Spleen (tissue), 11 donors: ENCODE measurements at regions not wholly inside any gene's neighbourhood (a gene's known extent, or its start where the extent isn't known, plus 50 kb on each side); places are given as distances from the start of the nearest gene placed in this dataset.
"Not testable (repeated sequence)": the region's sequence is repeated elsewhere in the genome, so short reads cannot be mapped to it uniquely, and the experiment has no call there.

Source experiments
- DNase-seq: peaks from one replicate; pipeline ENCODE4 v3.0.0-alpha.2; 2020
- H3K27ac ChIP-seq, 8 donors: fragments of 200-600 bp; sonication (generic) in 7 of 8; 1 replicate in 4 of 8; 2 replicates in 4 of 8; pipeline versions ENCODE4 v1.5.0 to v1.8.0; 2016 to 2021; ENCODE audit warnings: inconsistent platforms in 4 of 8, mild to moderate bottlenecking in 4 of 8, moderate library complexity in 1 of 8
- H3K27me3 ChIP-seq, 7 donors: fragments of 200-600 bp; sonication (generic) in 6 of 7; replicated peaks in 1 of 7; 1 replicate in 4 of 7; 2 replicates in 3 of 7; pipeline versions ENCODE4 v1.5.0 to v1.8.0; 2016 to 2021; ENCODE audit warnings: inconsistent platforms in 3 of 7, mild to moderate bottlenecking in 1 of 7
- H3K36me3 ChIP-seq, 6 donors: fragments of 200-600 bp; sonication (generic) in 5 of 6; 1 replicate in 4 of 6; 2 replicates in 2 of 6; pipeline versions ENCODE4 v1.5.0 to v1.8.0; 2016 to 2021; ENCODE audit warnings: inconsistent platforms in 2 of 6
- H3K4me1 ChIP-seq, 6 donors: fragments of 200-600 bp; sonication (generic) in 5 of 6; 1 replicate in 3 of 6; 2 replicates in 3 of 6; pipeline versions ENCODE4 v1.5.0 to v1.8.0; 2016 to 2021; ENCODE audit warnings: inconsistent platforms in 3 of 6
- H3K4me3 ChIP-seq, 8 donors: fragments of 200-600 bp; sonication (generic) in 7 of 8; 1 replicate in 4 of 8; 2 replicates in 4 of 8; pipeline versions ENCODE4 v1.5.0 to v1.8.0; 2016 to 2021; ENCODE audit warnings: inconsistent platforms in 4 of 8, mild to moderate bottlenecking in 4 of 8, moderate library complexity in 2 of 8
- H3K9me3 ChIP-seq, 8 donors: fragments of 200-600 bp; sonication (generic) in 7 of 8; 1 replicate in 4 of 8; 2 replicates in 4 of 8; pipeline versions ENCODE4 v1.5.0 to v1.8.0; 2016 to 2021; ENCODE audit warnings: inconsistent platforms in 4 of 8
- POLR2A ChIP-seq, 3 donors: fragments of 450-650 bp; IDR thresholded peaks; one replicate each; pipeline ENCODE4 v1.5.1; 2017; ENCODE audit warnings: antibody characterized with exemption in 3 of 3, mild to moderate bottlenecking in 1 of 3
- POLR2AphosphoS5 ChIP-seq, 3 donors: sonication (generic); formaldehyde crosslinking; IDR thresholded peaks; one replicate each; pipeline ENCODE4 v1.5.1; 2017; ENCODE audit warnings: antibody characterized with exemption in 3 of 3
- WGBS, 5 donors: extraction: QIAGEN DNeasy Blood & Tissue Kit in 3 of 5; methylation state at CpG; one replicate each; pipeline versions ENCODE4 v1.1.5 to v1.1.7; 2013 to 2018; 5-methylcytosine and 5-hydroxymethylcytosine counted together
- intact Hi-C: fragments of 100-400 bp; cut with DNase I; formaldehyde crosslinking; loops from one replicate; pipeline ENCODE4 v1.15.0; 2023; ENCODE audit warnings: low total_unique reads
- TF ChIP-seq, protein P1 (sequence below), 11 experiments: fragments of 200-600 bp in 7 of 11; fragments of 450-650 bp in 4 of 11; sonication (generic) in 4 of 11; IDR thresholded peaks in 8 of 11; conservative IDR thresholded peaks in 3 of 11; 1 replicate in 7 of 11; 2 replicates in 4 of 11; pipeline versions ENCODE4 v1.4.0 to v1.8.0; 2016 to 2021; ENCODE audit warnings: antibody characterized with exemption in 11 of 11, inconsistent platforms in 4 of 11, mild to moderate bottlenecking in 1 of 11
- donor health status: healthy with polysubstance abuse.
- donor health status: DM: no; HTN: no; CAD: no; lungs with moderate emphysema.
- donor health status: DM: no; HTN: no; CAD: no.
- donor health status: Bipolar disorder and iron deficiency.
- donor health status: healthy.
- donor health status: DM: no; HTN: no; CAD: no.
- donor health status: DM: yes; HTN: yes; CAD: no.

DNA sequence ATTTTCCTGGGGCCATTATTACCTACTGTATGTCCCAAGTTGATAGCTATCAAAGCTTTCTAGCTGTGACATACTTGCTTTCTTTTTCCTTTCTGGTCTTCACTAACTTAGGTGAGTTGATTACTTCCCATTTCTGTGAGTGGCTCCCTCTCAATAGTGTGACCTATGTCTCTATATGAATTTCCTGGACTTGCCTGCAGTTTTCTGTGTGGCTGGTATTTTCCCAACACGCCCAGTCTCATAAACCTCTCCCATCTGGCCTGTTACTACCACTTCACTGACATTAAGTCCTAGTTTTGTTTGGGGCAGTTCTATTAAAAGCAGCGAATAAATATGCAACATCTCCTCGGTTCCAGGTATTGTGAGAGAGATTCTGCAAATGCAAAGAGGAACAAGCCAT lies 671.2 kb downstream of the SI start:
- Histone ChIP-seq H3K4me1 (no peaks in the 10 kb centered on the region), H3K27me3 (no peaks in the 10 kb centered on the region), H3K36me3 (no peaks in the 10 kb centered on the region), H3K4me3 (no peak overlapping the region), H3K9me3 (peaks cover 0 to 9% (median 0%) of the 10 kb centered on the region in 8 donors), H3K27ac (no peak overlapping the region)
- 56 to 59% (median 57%) methylated on average over 3 of the region's 3 CpGs for WGBS, 5 donors
- intact Hi-C loops, result no loop called here
- no peak for DNase-seq
- TF ChIP-seq POLR2A (IDR thresholded peaks at IDR 0.05), result no peak
- TF ChIP-seq POLR2AphosphoS5 (IDR thresholded peaks at IDR 0.05), result no peak
- TF ChIP-seq, protein P1, sequence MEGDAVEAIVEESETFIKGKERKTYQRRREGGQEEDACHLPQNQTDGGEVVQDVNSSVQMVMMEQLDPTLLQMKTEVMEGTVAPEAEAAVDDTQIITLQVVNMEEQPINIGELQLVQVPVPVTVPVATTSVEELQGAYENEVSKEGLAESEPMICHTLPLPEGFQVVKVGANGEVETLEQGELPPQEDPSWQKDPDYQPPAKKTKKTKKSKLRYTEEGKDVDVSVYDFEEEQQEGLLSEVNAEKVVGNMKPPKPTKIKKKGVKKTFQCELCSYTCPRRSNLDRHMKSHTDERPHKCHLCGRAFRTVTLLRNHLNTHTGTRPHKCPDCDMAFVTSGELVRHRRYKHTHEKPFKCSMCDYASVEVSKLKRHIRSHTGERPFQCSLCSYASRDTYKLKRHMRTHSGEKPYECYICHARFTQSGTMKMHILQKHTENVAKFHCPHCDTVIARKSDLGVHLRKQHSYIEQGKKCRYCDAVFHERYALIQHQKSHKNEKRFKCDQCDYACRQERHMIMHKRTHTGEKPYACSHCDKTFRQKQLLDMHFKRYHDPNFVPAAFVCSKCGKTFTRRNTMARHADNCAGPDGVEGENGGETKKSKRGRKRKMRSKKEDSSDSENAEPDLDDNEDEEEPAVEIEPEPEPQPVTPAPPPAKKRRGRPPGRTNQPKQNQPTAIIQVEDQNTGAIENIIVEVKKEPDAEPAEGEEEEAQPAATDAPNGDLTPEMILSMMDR (IDR thresholded peaks at IDR 0.05 in 8 of 11, conservative IDR thresholded peaks at IDR 0.05 in 3 of 11), result no peak

- 55 to 70% (median 60%) methylated on average over 3 of the region's 3 CpGs for WGBS, 5 donors
- intact Hi-C loops, result no loop called here
These were observed 672.0 kb downstream of the SI start for GRCh38 chr3:164406281-164406680.

DNA sequence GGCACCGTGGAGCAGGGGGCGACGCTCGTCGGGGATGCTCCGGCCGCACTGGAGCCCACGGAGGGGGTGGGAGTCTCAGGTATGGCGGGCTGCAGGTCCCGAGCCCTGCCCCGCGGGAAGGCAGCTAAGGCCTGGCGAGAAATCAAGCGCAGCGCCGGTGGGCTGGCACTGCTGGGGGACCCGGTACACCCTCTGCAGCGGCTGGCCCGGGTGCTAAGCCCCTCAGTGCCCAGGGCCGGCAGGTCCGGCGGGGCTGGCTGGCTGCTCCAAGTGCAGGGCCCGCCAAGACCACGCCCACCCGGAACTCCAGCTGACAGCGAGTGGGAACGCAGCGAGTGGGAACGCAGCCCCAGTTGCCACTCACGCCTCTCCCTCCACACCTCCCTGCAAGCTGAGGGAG lies 676.4 kb downstream of the SI start:
- TF ChIP-seq, protein P1 (IDR thresholded peaks at IDR 0.05 in 8 of 11, conservative IDR thresholded peaks at IDR 0.05 in 3 of 11), result no peak
- TF ChIP-seq POLR2A (IDR thresholded peaks at IDR 0.05) (no peak), POLR2AphosphoS5 (IDR thresholded peaks at IDR 0.05) (no peak)
- DNase-seq, result no peak
- Histone ChIP-seq H3K27ac (no peak overlapping the region), H3K4me1 (no peaks in the 10 kb centered on the region), H3K4me3 (no peak overlapping the region), H3K36me3 (no peaks in the 10 kb centered on the region), H3K9me3 (peaks cover 0 to 10% (median 0%) of the 10 kb centered on the region in 8 donors), H3K27me3 (no peaks in the 10 kb centered on the region)
- intact Hi-C loops, result no loop called here
- WGBS, 5 donors, result 88 to 95% (median 89%) methylated on average over 4 to 30 of the region's 30 CpGs

More at GRCh38 chr3:164406281-164406680, 672.0 kb downstream of the SI start:
- no peak for DNase-seq
- no peaks in the 10 kb centered on the region for H3K4me1 ChIP-seq
- H3K27ac ChIP-seq, result no peak overlapping the region
- H3K27me3 ChIP-seq, result no peaks in the 10 kb centered on the region
- H3K9me3 ChIP-seq, result peaks cover 0 to 10% (median 0%) of the 10 kb centered on the region in 8 donors
- TF ChIP-seq, protein P1 (IDR thresholded peaks at IDR 0.05 in 8 of 11, conservative IDR thresholded peaks at IDR 0.05 in 3 of 11), result no peak
- TF ChIP-seq POLR2AphosphoS5 (IDR thresholded peaks at IDR 0.05), result no peak
- TF ChIP-seq POLR2A (IDR thresholded peaks at IDR 0.05), result no peak
- H3K4me3 ChIP-seq, result no peak overlapping the region
- no peaks in the 10 kb centered on the region for H3K36me3 ChIP-seq

GRCh38 chr3:164401440-164401839 lies 676.9 kb downstream of the SI start:
- intact Hi-C loops, DNase-seq, H3K36me3 ChIP-seq, H3K4me1 ChIP-seq, H3K27me3 ChIP-seq, H3K27ac ChIP-seq, H3K4me3 ChIP-seq: not testable (repeated sequence)
- H3K9me3 ChIP-seq, result peaks cover 0 to 10% (median 0%) of the 10 kb centered on the region in 8 donors
- WGBS, 5 donors, result 83 to 92% (median 86%) methylated on average over 5 to 7 of the region's 7 CpGs

DNA sequence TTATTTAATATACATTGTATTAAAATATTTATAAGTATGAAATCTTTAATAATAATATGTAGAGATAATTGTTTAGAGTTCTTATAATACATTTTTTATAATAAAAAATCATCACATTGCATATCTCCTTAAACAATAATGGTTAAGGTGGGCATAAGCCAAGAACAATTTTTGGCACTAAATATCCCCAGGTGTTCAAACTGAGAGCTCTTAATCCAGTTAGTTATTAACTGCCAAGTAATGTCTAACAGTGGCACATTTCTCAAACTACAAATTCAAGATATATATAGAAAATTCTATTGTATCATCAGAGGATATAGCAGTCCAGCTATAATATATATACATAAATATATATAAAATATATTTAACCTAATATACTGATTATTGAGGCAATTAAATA lies 680.8 kb downstream of the SI start:
- H3K27me3 ChIP-seq, result no peaks in the 10 kb centered on the region
- H3K4me3 ChIP-seq, result no peak overlapping the region
- intact Hi-C loops, result no loop called here
- H3K9me3 ChIP-seq, result peaks cover 0 to 10% (median 0%) of the 10 kb centered on the region in 8 donors
- no peak for TF ChIP-seq POLR2A (IDR thresholded peaks at IDR 0.05)
- no peaks in the 10 kb centered on the region for H3K36me3 ChIP-seq
- no peak for DNase-seq
- H3K27ac ChIP-seq, result no peak overlapping the region
- H3K4me1 ChIP-seq, result no peaks in the 10 kb centered on the region
